Upper lobe of right lung (tissue), 1 donor: ENCODE measurements at regions not wholly inside any gene's neighbourhood (a gene's known extent, or its start where the extent isn't known, plus 50 kb on each side); places are given as distances from the start of the nearest gene placed in this dataset.
A peak's percentile ranks its signal among the peaks of the same experiment; 100 is the strongest.

Experiments used
- ATAC-seq: fragments of 200-7000 bp; cut with Tn5 transposase; one replicate; pipeline ENCODE4 v1.9.1; 2020; ENCODE audit warnings: mild to moderate bottlenecking, moderate library complexity
- DNase-seq: peaks from one replicate; pipeline ENCODE4 v3.0.0-alpha.2; 2020
- H3K27ac ChIP-seq: fragments of 200-600 bp; one replicate; pipeline ENCODE4 v1.8.0; 2022
- H3K27me3 ChIP-seq: fragments of 200-600 bp; one replicate; pipeline ENCODE4 v1.8.0; 2022; ENCODE audit warnings: mild to moderate bottlenecking
- H3K36me3 ChIP-seq: fragments of 200-600 bp; one replicate; pipeline ENCODE4 v1.8.0; 2022
- H3K4me1 ChIP-seq: fragments of 200-600 bp; one replicate; pipeline ENCODE4 v1.8.0; 2022
- H3K4me3 ChIP-seq: fragments of 200-600 bp; one replicate; pipeline ENCODE4 v1.8.0; 2022; ENCODE audit warnings: mild to moderate bottlenecking
- H3K9me3 ChIP-seq: fragments of 200-600 bp; one replicate; pipeline ENCODE4 v1.8.0; 2022
- intact Hi-C: fragments of 100-400 bp; cut with DNase I; formaldehyde crosslinking; loops from one replicate; pipeline ENCODE4 v1.11.0; 2022
- TF ChIP-seq, protein P1 (sequence below): fragments of 200-600 bp; IDR thresholded peaks from one replicate; pipeline ENCODE4 v1.8.0; 2022; ENCODE audit warnings: antibody characterized with exemption
- donor health status: DM: no; HTN: yes; CAD: no; lungs with severe emphysema.

DNA sequence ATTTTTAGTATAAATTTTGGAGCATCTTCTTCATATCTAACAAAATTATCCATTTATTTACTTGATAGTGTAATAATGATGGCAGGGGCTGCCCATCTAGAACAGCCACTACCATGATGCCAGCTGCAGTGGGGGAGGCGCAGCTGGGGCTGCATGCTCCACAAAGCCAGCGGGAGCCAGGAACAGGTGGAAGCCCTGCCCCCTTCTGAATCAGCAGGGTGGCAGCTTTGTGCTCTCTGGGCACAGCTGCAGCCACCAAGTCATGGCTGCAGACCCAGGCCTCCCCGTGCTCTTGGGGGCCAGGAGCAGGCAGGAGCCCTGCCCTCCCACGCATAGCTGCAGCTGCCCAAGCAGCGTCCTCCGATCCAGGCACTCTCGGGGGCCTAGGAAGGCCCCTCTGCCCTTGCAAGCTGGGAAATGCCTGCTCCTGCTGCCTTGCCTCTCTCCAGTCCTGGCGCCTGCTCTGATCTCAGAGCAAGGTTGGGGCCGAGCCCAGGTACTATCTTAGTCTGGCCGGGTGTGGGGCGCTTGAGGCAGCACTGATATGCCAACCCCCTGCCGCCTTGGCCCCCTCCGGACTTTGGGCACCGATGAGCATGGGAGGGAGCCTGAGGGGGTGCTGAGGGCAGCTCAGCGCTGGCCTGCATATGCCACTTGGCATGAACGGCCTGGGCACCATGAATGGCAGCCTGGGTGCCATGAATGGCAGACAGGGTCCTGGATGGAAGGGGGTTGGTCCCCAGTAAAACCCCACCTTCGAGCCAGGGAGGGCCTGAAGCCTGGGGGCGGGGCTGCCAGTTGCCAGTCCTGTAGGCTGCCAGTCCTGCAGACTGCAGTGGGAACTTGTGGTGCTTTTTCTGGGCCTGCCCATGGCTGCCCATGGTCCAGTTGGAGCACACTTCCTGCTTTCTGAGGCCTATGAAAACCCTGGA lies 1110.8 kb upstream of the POT1 start:
- H3K9me3 ChIP-seq = no peaks in the 10 kb centered on the region
- intact Hi-C loops = no loop called here
- DNase-seq (no peak), ATAC-seq (peak; percentile 45)
- H3K36me3 ChIP-seq = no peaks in the 10 kb centered on the region
- H3K27ac ChIP-seq = no peak overlapping the region
- TF ChIP-seq, protein P1, sequence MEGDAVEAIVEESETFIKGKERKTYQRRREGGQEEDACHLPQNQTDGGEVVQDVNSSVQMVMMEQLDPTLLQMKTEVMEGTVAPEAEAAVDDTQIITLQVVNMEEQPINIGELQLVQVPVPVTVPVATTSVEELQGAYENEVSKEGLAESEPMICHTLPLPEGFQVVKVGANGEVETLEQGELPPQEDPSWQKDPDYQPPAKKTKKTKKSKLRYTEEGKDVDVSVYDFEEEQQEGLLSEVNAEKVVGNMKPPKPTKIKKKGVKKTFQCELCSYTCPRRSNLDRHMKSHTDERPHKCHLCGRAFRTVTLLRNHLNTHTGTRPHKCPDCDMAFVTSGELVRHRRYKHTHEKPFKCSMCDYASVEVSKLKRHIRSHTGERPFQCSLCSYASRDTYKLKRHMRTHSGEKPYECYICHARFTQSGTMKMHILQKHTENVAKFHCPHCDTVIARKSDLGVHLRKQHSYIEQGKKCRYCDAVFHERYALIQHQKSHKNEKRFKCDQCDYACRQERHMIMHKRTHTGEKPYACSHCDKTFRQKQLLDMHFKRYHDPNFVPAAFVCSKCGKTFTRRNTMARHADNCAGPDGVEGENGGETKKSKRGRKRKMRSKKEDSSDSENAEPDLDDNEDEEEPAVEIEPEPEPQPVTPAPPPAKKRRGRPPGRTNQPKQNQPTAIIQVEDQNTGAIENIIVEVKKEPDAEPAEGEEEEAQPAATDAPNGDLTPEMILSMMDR = no peak
- no peak overlapping the region for H3K4me3 ChIP-seq
- H3K27me3 ChIP-seq = no peaks in the 10 kb centered on the region
- H3K4me1 ChIP-seq = no peaks in the 10 kb centered on the region

DNA sequence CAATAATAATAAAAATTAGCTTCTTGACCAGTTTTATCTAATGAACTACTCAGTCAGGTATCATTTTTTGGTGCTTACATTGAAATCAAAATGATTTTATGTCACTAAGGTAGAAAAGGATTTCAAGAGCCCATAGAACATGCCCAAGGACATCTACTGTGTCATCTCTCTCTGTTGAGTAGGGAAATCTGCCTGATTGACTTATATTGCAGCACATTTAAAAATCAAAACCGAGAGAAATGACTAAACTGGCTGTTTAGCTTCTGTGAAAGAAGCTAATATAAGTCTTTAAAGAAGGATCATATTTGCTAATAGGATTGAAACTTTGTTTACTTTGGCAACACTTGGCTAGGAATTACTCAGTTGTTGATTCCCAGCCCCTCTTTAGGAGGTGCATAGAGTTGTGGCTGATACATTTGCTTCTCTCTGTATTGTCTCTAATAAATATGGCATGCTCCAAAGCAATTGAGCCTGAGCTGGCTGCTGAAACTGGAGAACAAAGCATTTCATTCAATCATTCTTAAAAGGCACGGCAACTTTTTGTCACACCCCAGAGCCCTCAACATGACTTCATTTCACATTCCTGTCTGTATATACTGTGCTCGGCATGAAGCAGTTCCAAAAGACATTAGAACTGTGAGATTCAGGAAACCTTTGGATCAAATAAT lies 1096.9 kb upstream of the POT1 start:
- Histone ChIP-seq H3K9me3 (no peaks in the 10 kb centered on the region), H3K27ac (no peak overlapping the region), H3K27me3 (no peaks in the 10 kb centered on the region), H3K36me3 (no peaks in the 10 kb centered on the region), H3K4me3 (no peak overlapping the region), H3K4me1 (no peaks in the 10 kb centered on the region)
- DNase-seq (no peak), ATAC-seq (no peak)
- TF ChIP-seq, protein P1 = no peak
- intact Hi-C loops = no loop called here

DNA sequence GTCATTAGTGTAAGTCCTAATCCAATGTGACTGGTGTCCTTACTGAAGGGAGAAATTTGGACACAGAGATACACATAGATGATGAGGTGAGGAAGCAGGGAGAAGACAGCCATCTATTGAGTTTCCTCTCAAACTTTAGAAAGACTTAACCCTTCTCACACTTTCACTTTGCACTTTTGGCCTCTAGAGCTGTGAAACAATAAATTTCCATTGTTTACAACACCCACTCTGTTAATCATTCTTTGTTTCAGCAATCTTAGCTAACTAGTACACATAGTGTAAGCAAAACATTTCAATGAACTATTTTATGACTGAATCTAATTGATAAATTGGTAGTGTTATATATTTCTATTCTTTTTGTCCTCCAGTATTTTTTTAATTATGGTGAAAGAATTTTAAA lies 1092.8 kb upstream of the POT1 start:
- DNase-seq = no peak
- Histone ChIP-seq H3K36me3 (no peaks in the 10 kb centered on the region), H3K27me3 (no peaks in the 10 kb centered on the region), H3K4me3 (no peak overlapping the region), H3K27ac (no peak overlapping the region), H3K4me1 (no peaks in the 10 kb centered on the region), H3K9me3 (no peaks in the 10 kb centered on the region)
- no peak for ATAC-seq
- TF ChIP-seq, protein P1 = no peak
- intact Hi-C loops = no loop called here

DNA sequence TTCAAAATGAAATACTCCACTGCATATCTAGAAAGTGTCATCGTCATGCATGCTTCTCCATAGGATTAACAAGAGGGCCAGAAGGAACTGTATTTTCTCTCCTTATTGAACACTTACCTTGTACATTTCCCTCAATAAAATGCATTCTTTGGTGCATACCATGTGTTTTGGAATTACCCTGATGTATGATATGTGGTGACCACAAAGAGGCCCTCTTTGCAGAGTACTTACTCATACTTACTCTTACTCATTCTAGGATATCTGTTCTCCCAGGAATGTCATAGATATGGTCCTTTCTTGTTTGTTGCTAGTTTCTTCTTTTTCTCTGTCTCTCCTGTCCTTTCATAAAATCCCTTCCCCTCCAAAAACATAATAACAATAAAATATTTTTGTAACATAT lies 1087.1 kb upstream of the POT1 start:
- Histone ChIP-seq H3K4me1 (no peaks in the 10 kb centered on the region), H3K27ac (no peak overlapping the region), H3K36me3 (no peaks in the 10 kb centered on the region), H3K27me3 (no peaks in the 10 kb centered on the region), H3K4me3 (no peak overlapping the region), H3K9me3 (no peaks in the 10 kb centered on the region)
- TF ChIP-seq, protein P1 = no peak
- ATAC-seq (no peak), DNase-seq (no peak)
- intact Hi-C loops = no loop called here

DNA sequence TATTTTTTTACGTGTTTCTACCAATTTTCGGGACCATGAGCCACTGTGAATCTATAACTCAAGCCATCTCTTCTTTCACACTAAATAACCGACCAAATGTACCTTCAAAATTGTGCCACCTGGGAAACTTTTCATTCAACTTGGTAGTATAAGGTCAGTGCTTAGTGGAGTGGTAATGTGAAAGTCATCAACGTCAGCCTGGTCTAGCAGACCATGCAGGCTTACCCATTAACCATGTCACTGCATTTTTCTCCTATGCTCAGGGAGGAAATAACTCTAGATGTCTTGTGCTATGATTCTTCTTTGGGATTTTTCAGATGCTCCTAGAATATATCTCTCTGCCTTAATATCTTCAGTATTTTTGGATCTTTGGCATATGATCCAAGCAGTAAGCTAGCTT lies 1075.4 kb upstream of the POT1 start:
- H3K9me3 ChIP-seq = no peaks in the 10 kb centered on the region
- no peaks in the 10 kb centered on the region for H3K4me1 ChIP-seq
- no peaks in the 10 kb centered on the region for H3K36me3 ChIP-seq
- no peak for DNase-seq
- H3K4me3 ChIP-seq = no peak overlapping the region
- intact Hi-C loops = no loop called here
- H3K27ac ChIP-seq = no peak overlapping the region
- H3K27me3 ChIP-seq = no peaks in the 10 kb centered on the region
- ATAC-seq = no peak
- TF ChIP-seq, protein P1 = no peak
